HEK293T (cell line): ENCODE measurements at regions not wholly inside any gene's neighbourhood (a gene's known extent, or its start where the extent isn't known, plus 50 kb on each side); places are given as distances from the start of the nearest gene placed in this dataset.
"Not testable (repeated sequence)": the region's sequence is repeated elsewhere in the genome, so short reads cannot be mapped to it uniquely, and the experiment has no call there.

Experiments used
- CTCF ChIA-PET: fragments of 350-600 bp; formaldehyde crosslinking; extraction: SDS; loops from one replicate; lab custom pipeline; 2021; ENCODE audit warnings: antibody characterized with exemption, inconsistent platforms; lab: Yijun Ruan, JAX
- POLR2A ChIA-PET: fragments of 350-600 bp; formaldehyde crosslinking; extraction: SDS; loops from one replicate; lab custom pipeline; 2020; ENCODE audit warnings: antibody characterized with exemption, inconsistent platforms; lab: Yijun Ruan, JAX
- DNase-seq: peaks from one replicate; pipeline ENCODE4 v3.0.0; 2012; ENCODE audit warnings: mixed read lengths; ENCODE audit errors: extremely low spot score
- ARNT ChIP-seq: fragments of 450-650 bp; IDR thresholded peaks from 2 replicates; pipeline ENCODE4 v1.6.1; 2017; ENCODE audit warnings: mild to moderate bottlenecking
- BHLHE40 ChIP-seq: fragments of 450-650 bp; IDR thresholded peaks from 2 replicates; pipeline ENCODE4 v1.6.1; 2016; ENCODE audit warnings: mild to moderate bottlenecking, moderate library complexity, borderline replicate concordance
- CTBP1 ChIP-seq: fragments of 450-650 bp; IDR thresholded peaks from 2 replicates; pipeline ENCODE4 v1.6.1; 2016; ENCODE audit warnings: borderline replicate concordance
- ELF4 ChIP-seq: fragments of 450-650 bp; IDR thresholded peaks from 2 replicates; pipeline ENCODE4 v1.6.1; 2017; ENCODE audit warnings: antibody characterized with exemption
- FOXA1 ChIP-seq: fragments of 450-650 bp; IDR thresholded peaks from 2 replicates; pipeline ENCODE4 v1.6.1; 2016; ENCODE audit warnings: mild to moderate bottlenecking
- FOXK2 ChIP-seq: fragments of 450-650 bp; IDR thresholded peaks from 2 replicates; pipeline ENCODE4 v1.6.1; 2016; ENCODE audit warnings: mild to moderate bottlenecking
- FOXM1 ChIP-seq: fragments of 450-650 bp; IDR thresholded peaks from 2 replicates; pipeline ENCODE4 v1.6.1; 2017; ENCODE audit warnings: mild to moderate bottlenecking, borderline replicate concordance
- HDGF ChIP-seq: fragments of 450-650 bp; IDR thresholded peaks from 2 replicates; pipeline ENCODE4 v1.6.1; 2017; ENCODE audit warnings: antibody characterized with exemption, borderline replicate concordance
- L3MBTL2 ChIP-seq: fragments of 450-650 bp; conservative IDR thresholded peaks from 2 replicates; pipeline ENCODE4 v1.6.1; 2016; ENCODE audit warnings: mild to moderate bottlenecking
- LEF1 ChIP-seq: fragments of 450-650 bp; IDR thresholded peaks from 2 replicates; pipeline ENCODE4 v1.6.1; 2017; ENCODE audit warnings: mild to moderate bottlenecking, borderline replicate concordance
- NFRKB ChIP-seq: fragments of 450-650 bp; IDR thresholded peaks from 2 replicates; pipeline ENCODE4 v1.6.1; 2016; ENCODE audit warnings: mild to moderate bottlenecking, moderate library complexity
- PKNOX1 ChIP-seq: fragments of 450-650 bp; IDR thresholded peaks from 2 replicates; pipeline ENCODE4 v1.6.1; 2016
- SP1 ChIP-seq: fragments of 450-650 bp; IDR thresholded peaks from 2 replicates; pipeline ENCODE4 v1.6.1; 2017
- SUZ12 ChIP-seq: fragments of 450-650 bp; IDR thresholded peaks from 2 replicates; pipeline ENCODE4 v1.6.1; 2016; ENCODE audit warnings: mild to moderate bottlenecking
- TARDBP ChIP-seq: fragments of 450-650 bp; IDR thresholded peaks from 2 replicates; pipeline ENCODE4 v1.6.1; 2016
- ZNF384 ChIP-seq: fragments of 450-650 bp; IDR thresholded peaks from 2 replicates; pipeline ENCODE4 v1.6.1; 2016

GRCh38 chr2:195570329-195570728, 86.7 kb upstream of the SLC39A10 start:
- POLR2A ChIA-PET: no interaction called here

GRCh38 chr2:195569255-195569654, 87.8 kb upstream of the SLC39A10 start:
- DNase-seq: no peak
- POLR2A ChIA-PET: no interaction called here
- no peak for TF ChIP-seq PKNOX1
- no peak for TF ChIP-seq BHLHE40
- no peak for TF ChIP-seq L3MBTL2
- no peak for TF ChIP-seq FOXA1
- TF ChIP-seq SUZ12: no peak
- no peak for TF ChIP-seq ELF4
- no peak for TF ChIP-seq NFRKB
- no peak for TF ChIP-seq FOXM1
- no peak for TF ChIP-seq ARNT
- no peak for TF ChIP-seq ZNF384
- TF ChIP-seq FOXK2: no peak
- TF ChIP-seq HDGF: no peak
- TF ChIP-seq SP1: no peak
- TF ChIP-seq LEF1: no peak
- CTCF ChIA-PET: no interaction called here

More at GRCh38 chr2:195570329-195570728, 86.7 kb upstream of the SLC39A10 start:
- DNase-seq: peak; percentile 26
- CTCF ChIA-PET: interaction anchor here (0.7 to 1.1 kb wide), 2 partner anchors 90 to 329 kb away, joined by 3 read pairs; no protein-coding TSS in a partner anchor
- 0 out of 2 replicates have a peak, but pooled peaks have one; percentile 27 for TF ChIP-seq ARNT
- TF ChIP-seq PKNOX1: peak; percentile 92
- TF ChIP-seq ZNF384: no peak
- TF ChIP-seq CTBP1: peak; percentile 82; the same call in 1 of the 2 replicates

- CTCF ChIA-PET, DNase-seq, POLR2A ChIA-PET: not testable (repeated sequence)
Observed at GRCh38 chr2:195564625-195565135, 92.3 kb upstream of the SLC39A10 start.

GRCh38 chr2:195563857-195564512, 93.0 kb upstream of the SLC39A10 start:
- CTCF ChIA-PET: no interaction called here
- POLR2A ChIA-PET: no interaction called here
- no peak for DNase-seq
- TF ChIP-seq LEF1 (no peak), SUZ12 (no peak), FOXK2 (no peak), FOXA1 (no peak), ZNF384 (no peak), TARDBP (no peak), HDGF (no peak), ELF4 (no peak), SP1 (no peak), BHLHE40 (no peak), CTBP1 (no peak), PKNOX1 (no peak), L3MBTL2 (no peak), ARNT (no peak), FOXM1 (no peak), NFRKB (no peak)

- POLR2A ChIA-PET: no interaction called here
Observed at GRCh38 chr2:195562570-195563566, 94.2 kb upstream of the SLC39A10 start.

More at GRCh38 chr2:195562570-195563566, 94.2 kb upstream of the SLC39A10 start:
- no peak for TF ChIP-seq PKNOX1
- no peak for TF ChIP-seq ARNT
- no peak for TF ChIP-seq NFRKB
- TF ChIP-seq BHLHE40: no peak
- TF ChIP-seq FOXM1: no peak
- TF ChIP-seq LEF1: no peak
- no peak for TF ChIP-seq CTBP1
- TF ChIP-seq HDGF: no peak
- TF ChIP-seq SUZ12: no peak
- no peak for DNase-seq
- CTCF ChIA-PET: no interaction called here
